ENCODE measurements at regions not wholly inside any gene's neighbourhood (a gene's known extent, or its start where the extent isn't known, plus 50 kb on each side); places are given as distances from the start of the nearest gene placed in this dataset.

- Histone ChIP-seq H3K36me3 (ENCODE audit: insufficient read depth, low read length) (no peaks in the 10 kb centered on the region), H4K20me1 (ENCODE audit: insufficient read depth, low read length, poor library complexity, severe bottlenecking) (no peaks in the 10 kb centered on the region), H3K27me3 (ENCODE audit: insufficient read depth, low read length, poor library complexity, severe bottlenecking) (no peaks in the 10 kb centered on the region), H3K9ac (ENCODE audit: low read depth, low read length, poor library complexity, severe bottlenecking) (no peak overlapping the region), H3K9me2 (replicated peaks; ENCODE audit: low read depth, low read length) (no peaks in the 10 kb centered on the region), H3F3A (ENCODE audit: low read depth) (no peaks in the 10 kb centered on the region), H3K4me2 (ENCODE audit: low read depth, low read length, poor library complexity, severe bottlenecking) (no peak overlapping the region), H3K4me3 (ENCODE audit: low read length, poor library complexity, severe bottlenecking) (no peak overlapping the region), H3K79me2 (ENCODE audit: insufficient read depth, low read length) (no peaks in the 10 kb centered on the region), H3K9me3 (ENCODE audit: insufficient read depth, low read depth, low read length) (no peaks in the 10 kb centered on the region), H3K4me1 (ENCODE audit: insufficient read depth, low read length, poor library complexity, severe bottlenecking) (no peaks in the 10 kb centered on the region), H2AFZ (ENCODE audit: low read length) (no peak overlapping the region)
- no peak for TF ChIP-seq EZH2phosphoT487 (IDR thresholded peaks at IDR 0.05; ENCODE audit: borderline replicate concordance)
- no peak for TF ChIP-seq CTCF (conservative IDR thresholded peaks at IDR 0.05; ENCODE audit: low read length)
These were observed 541.6 kb upstream of the CAMK1G start for GRCh38 chr1:209041927-209042326.

GRCh38 chr1:209042413-209042812 lies 541.1 kb upstream of the CAMK1G start:
- Histone ChIP-seq H3K9me2 (replicated peaks; ENCODE audit: low read depth, low read length) (no peaks in the 10 kb centered on the region), H3K36me3 (ENCODE audit: insufficient read depth, low read length) (no peaks in the 10 kb centered on the region), H2AFZ (ENCODE audit: low read length) (no peak overlapping the region), H3K9me3 (ENCODE audit: insufficient read depth, low read depth, low read length) (no peaks in the 10 kb centered on the region), H3F3A (ENCODE audit: low read depth) (no peaks in the 10 kb centered on the region), H3K79me2 (ENCODE audit: insufficient read depth, low read length) (no peaks in the 10 kb centered on the region), H3K27me3 (ENCODE audit: insufficient read depth, low read length, poor library complexity, severe bottlenecking) (no peaks in the 10 kb centered on the region), H4K20me1 (ENCODE audit: insufficient read depth, low read length, poor library complexity, severe bottlenecking) (no peaks in the 10 kb centered on the region), H3K9ac (ENCODE audit: low read depth, low read length, poor library complexity, severe bottlenecking) (no peak overlapping the region), H3K4me2 (ENCODE audit: low read depth, low read length, poor library complexity, severe bottlenecking) (no peak overlapping the region), H3K4me1 (ENCODE audit: insufficient read depth, low read length, poor library complexity, severe bottlenecking) (no peaks in the 10 kb centered on the region), H3K4me3 (ENCODE audit: low read length, poor library complexity, severe bottlenecking) (no peak overlapping the region)
- TF ChIP-seq EZH2phosphoT487 (IDR thresholded peaks at IDR 0.05; ENCODE audit: borderline replicate concordance) (no peak), CTCF (conservative IDR thresholded peaks at IDR 0.05; ENCODE audit: low read length) (no peak)

GRCh38 chr1:209045331-209046057 lies 538.0 kb upstream of the CAMK1G start:
- TF ChIP-seq CTCF (conservative IDR thresholded peaks at IDR 0.05; ENCODE audit: low read length), result no peak
- TF ChIP-seq EZH2phosphoT487 (IDR thresholded peaks at IDR 0.05; ENCODE audit: borderline replicate concordance), result no peak
- Histone ChIP-seq H3F3A (ENCODE audit: low read depth) (no peaks in the 10 kb centered on the region), H3K9ac (ENCODE audit: low read depth, low read length, poor library complexity, severe bottlenecking) (no peak overlapping the region), H4K20me1 (ENCODE audit: insufficient read depth, low read length, poor library complexity, severe bottlenecking) (no peaks in the 10 kb centered on the region), H3K4me1 (ENCODE audit: insufficient read depth, low read length, poor library complexity, severe bottlenecking) (no peaks in the 10 kb centered on the region), H3K79me2 (ENCODE audit: insufficient read depth, low read length) (no peaks in the 10 kb centered on the region), H3K36me3 (ENCODE audit: insufficient read depth, low read length) (no peaks in the 10 kb centered on the region), H3K4me2 (ENCODE audit: low read depth, low read length, poor library complexity, severe bottlenecking) (no peak overlapping the region), H2AFZ (ENCODE audit: low read length) (no peak overlapping the region), H3K9me3 (ENCODE audit: insufficient read depth, low read depth, low read length) (no peaks in the 10 kb centered on the region), H3K4me3 (ENCODE audit: low read length, poor library complexity, severe bottlenecking) (no peak overlapping the region), H3K9me2 (replicated peaks; ENCODE audit: low read depth, low read length) (no peaks in the 10 kb centered on the region), H3K27me3 (ENCODE audit: insufficient read depth, low read length, poor library complexity, severe bottlenecking) (no peaks in the 10 kb centered on the region)

Measured in Loucy (cell line).